DMS 273 treated with DMSO at 0.1 percent for 48 hours (cell line): ENCODE measurements at regions not wholly inside any gene's neighbourhood (a gene's known extent, or its start where the extent isn't known, plus 50 kb on each side); places are given as distances from the start of the nearest gene placed in this dataset.
"Not testable (repeated sequence)": the region's sequence is repeated elsewhere in the genome, so short reads cannot be mapped to it uniquely, and the experiment has no call there.

ENCODE experiments used
- DNase-seq: peaks from one replicate; lab custom pipeline; 2025; lab: John Stamatoyannopoulos, UW

GRCh38 chr16:17556276-17557052 lies 85.7 kb upstream of the XYLT1 start:
- peak; percentile 1 for DNase-seq

- DNase-seq: no peak
Observed at GRCh38 chr16:17555176-17555575, 84.4 kb upstream of the XYLT1 start.

DNA sequence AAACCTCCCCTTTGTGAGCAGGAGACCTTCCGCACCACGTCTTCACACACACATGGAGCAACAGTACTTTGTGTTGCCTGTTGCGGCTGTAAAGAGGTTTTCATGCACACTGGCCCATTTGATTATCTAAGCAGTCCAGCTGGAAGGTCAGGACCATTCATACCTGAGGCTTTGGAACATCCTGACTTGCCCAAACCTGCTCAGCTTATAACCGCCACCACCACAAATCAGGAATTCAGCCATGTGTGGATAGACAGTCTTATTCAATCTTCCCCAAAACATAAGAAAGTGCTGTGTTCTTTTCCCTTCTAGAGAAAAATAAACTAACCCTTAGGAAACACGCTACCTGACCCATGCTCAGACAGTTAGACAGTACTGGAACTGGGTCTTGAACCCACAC lies 81.6 kb upstream of the XYLT1 start:
- no peak for DNase-seq

DNA sequence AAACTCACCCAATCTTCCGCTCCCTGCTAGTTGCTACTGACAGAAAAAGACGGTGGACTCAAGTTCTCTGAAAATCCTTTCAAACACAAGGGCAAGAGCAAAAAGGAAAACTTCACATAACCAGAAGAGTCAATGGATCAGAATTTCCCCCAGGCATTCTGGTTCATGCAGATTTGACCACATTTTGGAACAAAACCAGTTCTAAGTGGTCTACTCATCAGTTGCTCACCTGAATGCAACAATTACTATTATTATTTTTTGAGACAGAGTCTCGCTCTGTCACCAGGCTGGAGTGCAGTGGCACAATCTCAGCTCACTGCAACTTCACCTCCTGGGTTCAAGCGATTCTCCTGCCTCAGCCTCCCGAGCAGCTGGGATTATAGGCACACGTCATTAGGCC lies 80.9 kb upstream of the XYLT1 start:
- DNase-seq: not testable (repeated sequence)

- no peak for DNase-seq
Observed at GRCh38 chr16:17548825-17549224, 78.1 kb upstream of the XYLT1 start.

DNA sequence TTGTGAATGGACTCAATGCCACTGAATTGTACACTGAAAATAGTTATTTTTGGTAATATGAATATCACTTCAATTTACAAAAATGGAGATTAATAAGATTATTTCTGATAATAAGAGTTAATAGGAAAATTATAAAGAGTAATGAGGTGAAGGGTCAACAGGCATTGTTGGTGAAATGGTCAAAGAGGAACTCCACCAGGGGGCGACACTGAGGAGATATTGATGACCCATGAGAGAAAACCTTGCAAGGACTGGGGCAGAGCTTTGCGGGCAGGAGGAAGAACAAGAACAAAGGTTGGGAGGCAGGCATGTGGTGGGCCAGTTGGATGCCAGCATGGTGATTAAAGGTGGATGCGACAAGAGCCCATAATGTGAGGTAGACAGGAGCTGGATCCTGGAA lies 74.0 kb upstream of the XYLT1 start:
- no peak for DNase-seq

- no peak for DNase-seq
Observed at GRCh38 chr16:17544304-17544703, 73.5 kb upstream of the XYLT1 start.

DNA sequence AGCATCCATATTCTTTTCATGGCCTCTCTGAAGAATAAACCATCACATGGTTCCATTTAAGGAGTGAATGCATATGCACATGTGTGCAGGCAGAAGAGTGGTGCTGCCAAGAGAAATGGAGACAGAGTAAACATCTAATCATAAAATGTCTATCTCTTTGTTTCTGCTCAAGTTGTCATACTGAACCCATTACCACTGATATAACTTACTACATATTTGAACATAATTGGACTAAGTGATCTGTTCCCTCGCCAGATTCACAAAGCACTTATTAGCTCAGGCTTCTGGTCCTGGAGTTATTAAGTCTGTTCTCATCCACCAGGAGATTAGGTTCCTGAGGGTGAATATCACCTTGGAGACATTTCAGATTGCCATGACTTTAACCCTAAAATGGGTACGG lies 72.3 kb upstream of the XYLT1 start:
- no peak for DNase-seq

DNA sequence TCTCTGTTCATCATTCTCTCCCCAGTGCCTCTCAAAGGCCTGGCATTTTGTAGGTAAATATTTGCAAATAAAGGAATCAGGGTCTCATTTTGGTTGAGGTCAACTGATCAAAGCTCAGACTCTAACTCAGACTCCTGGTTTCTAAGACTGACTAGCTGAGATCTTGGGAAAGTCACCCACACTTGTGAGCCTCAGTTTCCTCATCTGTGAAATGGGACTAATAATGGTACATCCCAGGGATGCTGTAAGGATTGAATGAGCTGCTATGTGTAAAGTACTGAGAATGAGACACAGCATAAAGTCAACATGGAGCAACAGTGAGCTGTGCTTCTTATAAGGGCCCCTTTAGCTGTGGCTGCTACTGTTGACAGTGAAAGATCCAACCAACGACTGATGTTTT lies 70.6 kb upstream of the XYLT1 start:
- DNase-seq: no peak

DNA sequence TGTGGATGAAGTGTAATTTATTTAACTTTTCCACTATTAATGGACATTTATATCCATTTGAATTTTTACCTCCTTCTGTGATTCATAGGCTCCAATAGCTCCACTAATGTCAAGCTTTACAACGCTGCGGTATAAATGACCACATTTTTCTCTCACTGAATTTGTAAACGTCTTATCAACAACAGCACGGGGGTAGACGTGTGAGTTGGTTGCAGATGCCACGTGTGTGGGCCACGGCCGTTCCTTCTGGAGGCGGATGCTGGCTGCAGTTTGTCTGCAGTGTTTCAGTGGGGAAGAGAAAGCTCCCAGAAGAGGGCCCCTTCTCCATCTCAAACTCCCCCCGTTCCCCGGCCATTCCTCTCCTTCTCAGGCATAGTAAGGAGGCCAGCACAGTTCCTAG lies 68.2 kb upstream of the XYLT1 start:
- DNase-seq: no peak

- no peak for DNase-seq
Observed at GRCh38 chr16:17532338-17532995, 61.7 kb upstream of the XYLT1 start.

DNA sequence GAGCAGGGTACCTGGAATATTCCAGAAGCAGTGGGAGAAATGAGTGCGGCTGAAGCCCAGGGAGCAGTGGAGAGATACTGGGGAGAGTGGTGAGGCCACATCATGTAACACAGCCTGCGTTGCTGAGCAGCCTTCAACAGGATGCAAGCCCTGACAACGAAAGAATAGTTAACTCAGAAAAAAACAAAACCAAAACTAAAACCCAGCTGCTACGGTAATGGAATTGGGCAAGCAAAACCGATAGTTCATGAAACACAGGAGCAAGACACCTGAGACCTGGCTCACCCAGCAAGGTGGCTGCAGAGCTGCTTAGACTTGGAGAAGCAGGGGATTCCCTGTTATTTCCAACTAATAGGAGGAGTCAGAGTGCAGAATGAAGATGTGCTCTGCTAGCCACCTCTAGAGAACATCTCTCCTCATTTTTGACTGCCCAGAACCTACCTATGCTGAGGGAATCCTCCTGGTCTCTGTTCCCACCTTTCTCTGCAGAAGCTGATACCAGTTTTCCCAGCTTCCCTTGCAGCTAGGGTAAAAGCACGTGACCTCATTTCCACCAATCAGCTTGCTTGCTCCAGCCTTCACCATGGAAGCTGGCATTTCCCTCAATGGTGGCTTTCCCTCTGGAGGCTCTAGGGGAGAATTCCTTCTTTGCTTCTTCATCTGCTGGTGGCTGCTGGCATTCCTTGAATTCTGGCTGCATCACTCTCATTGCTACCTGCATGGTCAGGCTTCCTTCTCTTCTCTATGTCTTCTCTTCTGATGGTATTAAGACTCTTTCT lies 59.4 kb upstream of the XYLT1 start:
- DNase-seq: no peak

DNA sequence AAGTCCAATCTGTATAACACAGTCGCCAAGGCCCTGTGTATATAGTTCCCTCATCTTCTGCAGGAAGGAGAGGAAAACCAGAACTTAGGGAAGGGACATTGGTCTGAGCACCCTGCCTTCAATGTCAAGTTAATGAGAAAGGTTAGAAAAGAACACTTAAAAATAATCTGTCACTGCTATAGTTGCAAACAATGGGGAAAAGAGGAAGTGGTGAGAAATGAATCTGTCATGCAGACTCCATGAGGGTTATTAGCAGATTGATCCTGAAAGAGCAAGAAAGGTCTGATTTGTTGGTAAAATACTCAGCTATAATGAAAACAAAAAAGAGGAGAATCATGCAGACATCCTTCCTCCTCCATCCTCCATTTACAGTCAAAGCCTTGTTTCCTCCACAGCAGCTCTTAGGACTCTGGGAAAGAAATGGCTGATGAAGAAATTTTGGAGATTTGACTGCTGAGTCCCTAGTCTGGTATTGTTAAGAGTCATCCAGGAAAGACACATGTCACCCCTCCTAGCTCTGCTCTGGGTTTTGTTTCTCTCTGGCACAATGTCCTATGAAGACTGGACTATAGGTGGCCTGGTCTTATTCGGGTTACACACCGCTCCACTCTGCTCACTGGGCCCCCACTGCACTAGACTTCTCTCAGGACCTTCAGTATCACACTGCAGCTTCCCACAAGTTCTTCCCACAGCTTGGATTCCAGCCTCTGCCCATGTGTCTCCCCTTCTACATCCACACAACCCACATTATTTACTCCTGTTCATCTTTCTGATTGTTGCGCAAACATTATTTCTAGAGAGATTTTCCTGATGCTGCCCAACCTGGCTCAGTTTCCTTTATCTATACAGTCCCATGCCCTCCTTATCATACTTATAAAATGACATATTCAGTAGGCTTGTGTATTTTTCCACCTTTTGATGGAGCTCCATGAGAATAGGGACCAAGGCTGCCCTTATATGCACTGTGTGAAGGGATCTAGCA lies 56.5 kb upstream of the XYLT1 start:
- DNase-seq: no peak

DNA sequence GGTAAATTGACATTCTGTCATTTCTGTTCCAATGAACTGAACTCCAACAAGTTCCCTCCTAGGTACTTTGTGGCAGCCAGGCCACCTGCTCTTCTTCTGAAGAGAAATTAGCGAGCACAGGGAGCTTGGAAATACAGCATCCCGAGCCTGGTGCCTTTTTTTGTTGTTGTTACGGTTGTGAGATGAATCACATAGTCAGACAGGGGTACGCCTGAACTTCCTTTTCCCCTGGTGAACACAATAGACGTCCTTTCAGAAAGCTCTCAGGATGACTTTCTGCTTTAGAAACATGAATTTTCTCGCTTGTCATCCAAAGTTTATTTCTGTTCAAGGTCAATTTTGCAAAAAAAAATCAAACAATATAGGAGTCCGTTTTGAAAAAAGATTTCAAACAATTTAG lies 53.9 kb upstream of the XYLT1 start:
- no peak for DNase-seq

DNA sequence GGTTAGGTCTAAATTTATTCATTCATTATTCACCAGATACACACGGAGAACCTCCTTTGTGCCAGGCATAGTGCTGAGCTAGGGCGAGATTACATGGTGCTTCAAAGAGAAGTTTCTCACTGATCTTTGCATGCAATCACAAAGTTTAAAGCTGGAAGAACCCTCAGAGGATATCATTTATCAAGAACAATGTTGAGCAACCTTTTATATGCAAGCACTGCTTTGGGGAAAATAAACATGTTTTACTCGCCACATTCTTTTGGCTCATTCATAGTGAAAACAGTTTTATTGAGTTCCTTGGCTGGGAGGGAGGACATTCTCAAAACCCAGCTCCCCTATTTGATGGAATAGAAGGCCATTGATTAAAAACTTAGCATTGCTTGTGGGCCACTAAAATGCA lies 49.8 kb upstream of the XYLT1 start:
- DNase-seq: no peak
